Kidney (tissue), 13 donors: ENCODE measurements at regions not wholly inside any gene's neighbourhood (a gene's known extent, or its start where the extent isn't known, plus 50 kb on each side); places are given as distances from the start of the nearest gene placed in this dataset.

Experiments
- DNase-seq, 5 donors: peaks; one replicate each; pipeline ENCODE4 v3.0.0-alpha.2; 2013 to 2020
- FAIRE-seq: peaks from 2 replicates; lab custom pipeline; 2012; peaks lifted over from hg19 to GRCh38; lab: Jason Lieb, UNC
- H3K27ac ChIP-seq, 2 donors: one replicate each; pipeline ENCODE4 v1.7.0; 2013; ENCODE audit warnings: low read depth in 2 of 2, low read length in 2 of 2, inconsistent platforms in 1 of 2
- H3K27me3 ChIP-seq: one replicate; pipeline ENCODE4 v1.7.1; 2013; ENCODE audit warnings: low read length, inconsistent platforms; ENCODE audit not compliant: control insufficient read depth, insufficient read depth
- H3K36me3 ChIP-seq, 3 donors: one replicate each; pipeline versions ENCODE4 v1.7.0 to v1.7.1; 2013; ENCODE audit warnings: low read length in 3 of 3, control low read depth in 1 of 3, inconsistent platforms in 1 of 3; ENCODE audit not compliant: insufficient read depth in 3 of 3, control insufficient read depth in 2 of 3
- H3K4me1 ChIP-seq, 3 donors: one replicate each; pipeline versions ENCODE4 v1.7.0 to v1.7.1; 2013; ENCODE audit warnings: low read length in 3 of 3, inconsistent platforms in 1 of 3, low read depth in 1 of 3; ENCODE audit not compliant: control insufficient read depth in 2 of 3, insufficient read depth in 2 of 3
- H3K4me3 ChIP-seq, 3 donors: one replicate each; pipeline versions ENCODE4 v1.7.0 to v1.8.1; 2013; ENCODE audit warnings: low read length in 3 of 3, control low read depth in 1 of 3, inconsistent platforms in 1 of 3
- H3K9ac ChIP-seq, 3 donors: one replicate each; pipeline versions ENCODE4 v1.7.0 to v1.7.1; 2013; ENCODE audit warnings: low read length in 3 of 3, control low read depth in 1 of 3, inconsistent platforms in 1 of 3
- H3K9me3 ChIP-seq, 3 donors: one replicate each; pipeline versions ENCODE4 v1.7.0 to v1.7.1; 2013; ENCODE audit warnings: low read length in 3 of 3, control low read depth in 1 of 3, inconsistent platforms in 1 of 3; ENCODE audit not compliant: control insufficient read depth in 2 of 3, insufficient read depth in 1 of 3
- CTCF ChIP-seq: IDR thresholded peaks from 3 replicates; pipeline ENCODE4 v1.5.1; 2012; ENCODE audit warnings: mild to moderate bottlenecking, moderate library complexity, borderline replicate concordance; ENCODE audit not compliant: insufficient read depth; ENCODE audit errors: extremely low read depth
- intact Hi-C: fragments of 100-400 bp; cut with DNase I; formaldehyde crosslinking; loops from one replicate; pipeline ENCODE4 v1.11.1; 2022
- donor health status: control.
- donor health status: control.
- donor health status: control.
- donor health status: control.
- donor health status: control.
- donor health status: DM: yes; HTN: yes; CAD: no.
- donor health status: Normal renal cell carcinoma (clear cell type).

GRCh38 chr13:111567637-111568036, 247.2 kb downstream of the TEX29 start:
- no peak overlapping the region for H3K4me3 ChIP-seq
- H3K9ac ChIP-seq, result no peak overlapping the region
- no peaks in the 10 kb centered on the region for H3K9me3 ChIP-seq
- intact Hi-C loops, result no loop called here
- H3K4me1 ChIP-seq, result no peaks in the 10 kb centered on the region
- H3K27me3 ChIP-seq, result no peaks in the 10 kb centered on the region
- no peak for TF ChIP-seq CTCF
- no peak overlapping the region for H3K27ac ChIP-seq
- no peak for FAIRE-seq
- peak in 1 of 5 donors; percentile 46 for DNase-seq
- no peaks in the 10 kb centered on the region for H3K36me3 ChIP-seq

GRCh38 chr13:111568290-111568689, 247.8 kb downstream of the TEX29 start:
- H3K36me3 ChIP-seq, result no peaks in the 10 kb centered on the region
- no peaks in the 10 kb centered on the region for H3K27me3 ChIP-seq
- H3K4me1 ChIP-seq, result no peaks in the 10 kb centered on the region
- DNase-seq (no peak), FAIRE-seq (no peak)
- intact Hi-C loops, result no loop called here
- no peaks in the 10 kb centered on the region for H3K9me3 ChIP-seq
- H3K27ac ChIP-seq, result no peak overlapping the region
- no peak for TF ChIP-seq CTCF
- no peak overlapping the region for H3K9ac ChIP-seq
- H3K4me3 ChIP-seq, result no peak overlapping the region

GRCh38 chr13:111570911-111571310, 250.5 kb downstream of the TEX29 start:
- H3K9me3 ChIP-seq, result peaks cover 0 to 12% (median 0%) of the 10 kb centered on the region in 3 donors
- no peak overlapping the region for H3K4me3 ChIP-seq
- no peaks in the 10 kb centered on the region for H3K36me3 ChIP-seq
- no peak overlapping the region for H3K9ac ChIP-seq
- DNase-seq, result no peak
- intact Hi-C loops, result no loop called here
- H3K27ac ChIP-seq, result no peak overlapping the region
- no peaks in the 10 kb centered on the region for H3K27me3 ChIP-seq
- no peak for FAIRE-seq
- no peaks in the 10 kb centered on the region for H3K4me1 ChIP-seq
- TF ChIP-seq CTCF, result no peak
